HCT116 (cell line): ENCODE measurements at regions not wholly inside any gene's neighbourhood (a gene's known extent, or its start where the extent isn't known, plus 50 kb on each side); places are given as distances from the start of the nearest gene placed in this dataset.
"Not testable (repeated sequence)": the region's sequence is repeated elsewhere in the genome, so short reads cannot be mapped to it uniquely, and the experiment has no call there.

Source experiments
- CEBPB ChIP-seq: IDR thresholded peaks from 2 replicates; pipeline ENCODE4 v1.6.1; 2012; ENCODE audit warnings: low read depth
- CTCF ChIP-seq, 3 experiments: fragments of 200-600 bp in 1 of 3; sonication (generic) in 1 of 3; IDR thresholded peaks in 2 of 3; conservative IDR thresholded peaks in 1 of 3; 2 replicates each; pipeline ENCODE4 v1.5.1; 2012 to 2017; ENCODE audit warnings: low read depth in 2 of 3, low read length in 2 of 3, antibody characterized with exemption in 1 of 3, borderline replicate concordance in 1 of 3, control low read depth in 1 of 3, mild to moderate bottlenecking in 1 of 3, mixed read lengths in 1 of 3, mixed run types in 1 of 3, moderate library complexity in 1 of 3; ENCODE audit not compliant: insufficient read depth in 1 of 3
- EZH2 ChIP-seq: fragments of 200-600 bp; sonication (generic); IDR thresholded peaks from 2 replicates; pipeline ENCODE4 v1.6.1; 2017; ENCODE audit warnings: antibody characterized with exemption, mixed run types
- JUND ChIP-seq: IDR thresholded peaks from 2 replicates; pipeline ENCODE4 v1.6.1; 2012
- MAX ChIP-seq: IDR thresholded peaks from 2 replicates; pipeline ENCODE4 v1.6.1; 2012
- POLR2A ChIP-seq: IDR thresholded peaks from 2 replicates; pipeline ENCODE4 v1.7.0; 2011; ENCODE audit warnings: borderline replicate concordance; ENCODE audit not compliant: insufficient read depth, insufficient read length; ENCODE audit errors: extremely low read depth
- REST ChIP-seq: IDR thresholded peaks from 2 replicates; pipeline ENCODE4 v1.6.1; 2012; ENCODE audit warnings: low read depth
- TCF7L2 ChIP-seq: IDR thresholded peaks from 2 replicates; pipeline ENCODE4 v1.7.0; 2011; ENCODE audit warnings: borderline replicate concordance, inconsistent platforms; ENCODE audit not compliant: insufficient read depth, insufficient read length; ENCODE audit errors: extremely low read depth

GRCh38 chr6:63053206-63053605 lies 158.1 kb upstream of the FKBP1C start:
- not testable (repeated sequence) for TF ChIP-seq CTCF (IDR thresholded peaks at IDR 0.05 in 2 of 3, conservative IDR thresholded peaks at IDR 0.05 in 1 of 3; ENCODE audit: borderline replicate concordance in 1 of 3, insufficient read depth in 1 of 3, low read depth in 2 of 3, low read length in 2 of 3); EZH2; TCF7L2; CEBPB; REST; MAX; JUND; POLR2A
